T47D (cell line): ENCODE measurements at regions not wholly inside any gene's neighbourhood (a gene's known extent, or its start where the extent isn't known, plus 50 kb on each side); places are given as distances from the start of the nearest gene placed in this dataset.
A peak's percentile ranks its signal among the peaks of the same experiment; 100 is the strongest.
"Not testable (repeated sequence)": the region's sequence is repeated elsewhere in the genome, so short reads cannot be mapped to it uniquely, and the experiment has no call there.

ENCODE experiments used
- DNase-seq, 2 experiments: peaks; one replicate each; pipeline versions ENCODE4 v3.0.0 to v3.0.0-alpha.2; 2011 to 2012; ENCODE audit warnings: low read depth in 1 of 2, low spot score in 1 of 2
- JUND ChIP-seq: IDR thresholded peaks from 2 replicates; pipeline ENCODE4 v1.6.1; 2012; ENCODE audit warnings: low read depth
- in situ Hi-C: cut with HindIII; loops from 2 replicates; pipeline ENCODE4 v1.10.0; 2016; ENCODE audit warnings: low sequenced_read_pairs, low pct_unique_long_range_greater_than_20kb

DNA sequence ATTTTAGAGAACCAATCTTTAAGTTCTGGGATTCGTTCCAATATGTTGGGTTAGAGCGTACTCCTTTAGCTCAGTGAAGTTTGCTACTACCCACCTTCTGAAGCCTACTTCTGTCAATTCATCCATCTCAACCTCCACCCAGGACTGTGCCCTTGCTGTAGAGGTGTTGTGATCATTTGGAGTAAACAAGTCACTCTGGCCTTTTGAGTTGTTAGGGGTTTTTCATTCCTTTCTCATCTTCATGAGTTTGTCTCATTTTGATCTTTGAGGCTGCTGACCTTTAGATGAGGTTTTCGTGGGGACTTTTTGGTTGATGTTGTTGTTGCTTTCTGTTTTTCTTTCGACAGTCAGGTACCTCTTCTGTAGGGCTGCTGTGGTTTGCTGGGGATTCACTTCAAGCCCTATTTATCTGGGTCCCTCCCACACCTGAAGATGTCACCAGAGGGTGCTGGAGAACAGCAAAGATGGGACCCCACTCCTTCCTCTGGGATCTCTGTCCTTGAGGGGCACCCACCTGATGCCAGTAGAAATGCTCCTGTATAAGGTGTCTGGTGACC, 158.4 kb downstream of the ANKRD36B start:
- in situ Hi-C loops, DNase-seq: not testable (repeated sequence)

DNA sequence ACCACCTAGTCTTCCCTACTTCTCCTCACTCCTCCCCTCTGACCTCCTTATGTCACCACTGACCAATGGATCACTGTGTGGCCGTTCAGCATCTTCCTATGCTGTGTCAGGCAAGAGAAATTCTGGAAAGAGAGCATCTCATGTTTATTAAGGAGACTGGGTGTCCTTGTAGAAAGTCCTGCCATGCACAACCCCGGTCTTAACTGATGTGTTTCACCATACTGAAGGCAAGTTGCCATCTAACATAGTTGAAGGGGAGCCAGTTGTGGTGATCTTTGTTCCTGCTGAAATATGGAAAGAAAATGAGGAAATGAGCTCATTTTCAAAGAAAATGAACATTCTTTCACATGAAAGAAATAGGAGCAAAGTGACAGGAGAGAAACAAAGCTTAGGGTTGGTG, 167.3 kb downstream of the ANKRD36B start:
- DNase-seq, in situ Hi-C loops: not testable (repeated sequence)

DNA sequence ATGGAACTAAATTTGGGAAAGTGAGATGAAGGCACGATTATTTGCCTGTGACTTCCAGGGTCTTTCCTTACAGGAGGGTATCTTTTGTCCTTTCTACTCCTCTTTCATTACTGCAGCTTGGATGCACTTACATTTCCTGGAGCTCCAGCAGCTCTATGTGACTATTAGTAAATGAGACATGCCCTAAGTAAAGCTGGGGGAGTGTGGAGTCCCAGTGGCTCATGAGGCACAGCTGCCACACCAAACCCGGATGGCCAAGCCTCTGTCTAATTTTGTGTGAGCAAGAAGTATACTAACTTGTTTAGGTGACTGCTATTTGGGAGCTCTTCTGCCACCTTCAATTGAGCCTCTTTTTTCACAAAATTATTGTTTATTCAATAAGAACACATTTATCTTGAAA, 183.3 kb downstream of the ANKRD36B start:
- in situ Hi-C loops, DNase-seq: not testable (repeated sequence)

DNA sequence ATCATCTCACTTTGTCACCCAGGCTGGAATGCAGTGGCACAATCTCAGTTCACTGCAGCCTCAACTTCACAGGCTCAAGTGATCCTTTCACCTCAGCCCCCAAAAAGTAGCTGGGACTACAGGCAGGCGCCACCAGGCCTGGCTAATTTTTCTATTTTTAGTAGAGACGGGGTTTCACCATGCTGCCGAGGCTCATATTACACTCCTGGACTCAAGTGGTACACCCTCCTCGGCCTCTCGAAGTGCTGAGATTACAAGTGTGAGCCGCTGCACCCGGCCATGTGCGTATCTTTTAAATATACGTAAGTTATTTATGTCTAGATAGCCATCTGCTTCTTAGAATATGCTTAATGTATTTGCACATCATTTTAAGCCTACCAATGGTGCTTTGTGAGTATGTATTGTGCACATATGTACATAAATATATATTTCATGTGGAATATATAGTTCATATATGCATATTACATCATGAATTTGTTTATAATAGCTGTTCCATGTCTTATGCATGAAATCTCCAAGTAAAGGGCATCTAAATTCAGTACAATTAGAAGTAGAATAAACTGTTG, 184.4 kb downstream of the ANKRD36B start:
- DNase-seq, in situ Hi-C loops: not testable (repeated sequence)

DNA sequence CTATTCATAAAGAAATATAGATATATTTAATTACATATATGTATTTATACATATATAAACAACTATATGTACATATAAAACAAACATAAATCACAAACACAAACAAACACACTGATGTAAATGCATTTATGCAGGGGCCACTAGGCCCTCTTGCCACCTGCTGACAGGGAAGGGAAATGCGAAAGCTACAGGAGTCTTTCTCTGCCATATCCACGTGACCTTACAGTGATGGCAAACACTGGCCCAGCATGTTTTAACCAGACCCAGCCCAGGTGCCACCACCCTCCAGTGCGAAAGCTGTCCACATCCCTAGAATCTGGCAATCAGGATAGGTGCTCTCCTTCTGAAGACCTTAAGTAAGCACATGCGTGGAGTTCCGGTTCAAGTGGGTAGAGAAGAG, 187.0 kb downstream of the ANKRD36B start:
- in situ Hi-C loops, DNase-seq: not testable (repeated sequence)

DNA sequence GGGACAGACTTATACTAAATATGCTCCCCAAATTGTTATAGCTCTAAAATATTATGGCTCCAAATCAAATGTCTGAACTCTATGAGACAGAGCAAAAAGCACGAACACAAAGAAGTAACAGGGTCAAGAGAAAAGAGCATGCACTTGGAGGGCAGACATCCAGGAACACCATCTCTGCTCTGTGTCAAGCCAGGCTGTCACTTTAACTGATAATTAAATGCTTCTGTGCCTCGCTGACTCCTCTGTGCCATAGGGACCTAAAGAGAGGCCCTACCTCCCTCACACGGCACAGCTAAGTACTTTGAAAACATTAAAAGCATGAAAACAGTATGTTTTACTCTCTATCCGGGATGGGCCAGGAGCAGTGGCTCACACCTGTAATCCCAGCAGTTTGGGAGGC, 194.0 kb downstream of the ANKRD36B start:
- in situ Hi-C loops, DNase-seq: not testable (repeated sequence)

DNA sequence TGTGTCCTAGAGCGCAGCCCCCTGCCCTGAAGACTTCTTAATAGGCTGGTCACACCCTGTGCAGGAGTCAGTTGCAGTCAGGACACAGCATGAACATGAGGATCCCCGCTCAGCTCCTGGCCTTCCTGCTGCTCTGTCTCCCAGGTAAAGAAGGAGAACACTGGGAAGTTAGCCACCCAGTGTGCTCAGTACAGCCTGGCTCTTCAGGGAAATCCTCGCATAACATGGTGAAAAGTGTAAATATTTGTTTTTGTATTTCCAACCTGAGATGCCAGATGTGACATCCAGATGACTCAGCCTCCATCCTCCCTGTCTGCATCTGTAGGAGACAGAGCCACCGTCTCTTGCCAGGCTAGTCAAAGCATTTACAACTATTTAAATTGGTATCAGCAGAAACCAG, 203.9 kb downstream of the ANKRD36B start:
- in situ Hi-C loops, DNase-seq: not testable (repeated sequence)

DNA sequence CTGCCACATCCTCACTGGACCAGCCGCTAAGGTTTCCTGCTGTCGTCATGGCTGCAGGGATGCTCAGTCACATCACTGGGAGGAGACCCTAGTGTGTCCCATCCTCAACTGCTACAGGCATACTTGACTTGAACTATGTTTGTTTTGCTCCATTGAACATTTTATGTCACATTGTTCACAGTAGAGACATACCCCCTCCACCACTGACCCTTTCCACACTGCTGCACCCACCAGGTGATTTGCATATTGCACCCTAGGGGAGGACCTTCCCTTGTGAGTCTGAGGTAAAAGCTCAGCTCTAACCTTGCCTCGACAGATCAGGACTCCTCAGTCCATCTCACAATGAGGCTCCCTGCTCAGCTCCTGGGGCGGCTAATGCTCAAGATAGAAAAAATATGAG, 213.8 kb downstream of the ANKRD36B start:
- DNase-seq, in situ Hi-C loops: not testable (repeated sequence)

DNA sequence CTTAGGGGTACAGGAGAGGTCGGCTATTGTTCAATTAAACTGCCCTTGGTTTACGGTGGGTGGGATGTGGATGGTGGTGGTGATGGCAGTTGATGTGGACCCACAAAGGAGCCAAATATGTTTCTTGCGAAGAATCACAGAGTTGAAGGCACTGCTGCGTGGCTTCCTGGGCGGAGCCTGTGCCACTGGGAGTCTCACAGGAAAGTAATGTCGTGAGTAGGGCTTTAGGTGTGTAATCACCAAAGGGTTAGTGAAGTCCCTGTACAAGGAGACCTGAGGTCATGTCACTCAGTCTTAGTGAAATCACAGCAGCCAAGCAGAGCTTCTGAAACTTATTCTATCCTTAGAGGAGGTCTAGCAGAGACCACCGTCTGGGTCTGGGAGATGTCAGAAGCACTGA, 215.3 kb downstream of the ANKRD36B start:
- in situ Hi-C loops, DNase-seq: not testable (repeated sequence)

DNA sequence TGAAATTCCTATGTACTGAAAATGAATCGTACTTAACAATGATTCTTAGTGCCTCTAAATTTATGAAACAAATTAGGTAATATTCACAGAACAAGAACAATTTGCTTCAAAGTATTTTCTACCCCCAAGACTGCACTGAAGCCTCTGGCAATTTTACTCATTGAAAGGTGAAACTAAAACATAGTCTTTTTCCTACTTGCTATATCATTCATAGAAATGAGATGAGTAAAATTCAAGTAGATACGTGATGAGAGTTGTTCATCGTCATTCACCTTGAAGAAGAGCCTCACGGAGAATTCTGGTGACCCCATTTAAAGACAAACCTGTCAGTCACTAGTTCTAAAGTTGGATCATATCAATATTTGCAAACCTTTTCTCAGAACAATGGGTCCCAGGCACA, 226.5 kb downstream of the ANKRD36B start:
- in situ Hi-C loops, DNase-seq: not testable (repeated sequence)

DNA sequence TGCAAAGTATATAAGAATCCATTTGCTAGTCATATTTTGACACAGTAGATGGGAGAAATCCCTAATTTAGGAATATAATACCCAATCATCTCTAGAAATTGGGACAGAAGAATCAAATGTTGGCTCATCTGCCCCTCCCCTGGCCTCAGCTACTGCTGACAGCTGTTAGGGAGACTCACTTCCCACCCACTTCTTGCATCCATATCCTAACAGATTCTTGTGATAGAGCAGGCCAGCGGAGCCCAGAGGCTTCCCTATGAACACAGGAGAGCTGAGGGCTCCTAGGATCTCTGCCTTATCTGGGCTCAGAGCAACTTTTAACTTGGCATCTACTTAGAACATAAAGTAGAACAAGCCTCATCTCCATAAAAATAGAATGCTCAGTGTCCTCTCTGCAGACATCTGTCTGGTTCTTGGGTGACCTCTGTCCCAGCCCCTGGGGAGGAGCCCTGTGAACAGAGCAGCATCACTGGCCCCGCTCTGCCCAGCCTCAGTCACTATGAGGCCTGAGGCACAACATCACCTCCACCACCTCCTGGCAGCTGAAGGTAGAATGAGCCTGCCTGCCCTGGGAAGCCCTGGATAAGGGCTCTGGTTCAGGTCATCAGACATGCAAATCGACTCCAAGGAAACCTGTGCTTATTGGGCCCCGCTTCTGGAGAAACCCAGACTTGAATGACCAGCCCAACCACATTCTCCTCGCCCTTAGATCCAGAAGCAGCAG, 229.7 kb downstream of the ANKRD36B start:
- in situ Hi-C loops = no loop called here
- TF ChIP-seq JUND = no peak
- DNase-seq = peak in 1 of 2 experiments; percentile 86

DNA sequence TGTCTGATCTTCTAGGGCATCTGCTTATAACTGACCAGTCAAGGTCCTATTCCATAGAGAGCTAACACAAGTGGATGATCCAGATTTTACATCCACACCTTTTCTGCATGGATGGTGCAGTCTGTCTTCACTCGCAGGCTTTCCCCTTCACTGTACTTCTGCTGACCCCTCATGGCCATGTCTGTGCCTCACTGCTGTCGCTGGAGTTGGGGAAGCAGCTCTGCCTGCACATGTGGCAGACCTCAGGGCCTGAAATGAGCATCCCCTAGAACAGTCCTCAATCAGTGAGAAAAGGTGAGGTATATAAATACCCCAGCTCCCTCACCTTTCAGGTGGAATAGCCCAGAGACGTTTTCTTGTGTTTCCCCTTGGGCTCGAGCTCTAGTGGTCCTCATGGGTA, 233.8 kb downstream of the ANKRD36B start:
- in situ Hi-C loops = no loop called here
- peak in 1 of 2 experiments; percentile 53 for DNase-seq
- no peak for TF ChIP-seq JUND

DNA sequence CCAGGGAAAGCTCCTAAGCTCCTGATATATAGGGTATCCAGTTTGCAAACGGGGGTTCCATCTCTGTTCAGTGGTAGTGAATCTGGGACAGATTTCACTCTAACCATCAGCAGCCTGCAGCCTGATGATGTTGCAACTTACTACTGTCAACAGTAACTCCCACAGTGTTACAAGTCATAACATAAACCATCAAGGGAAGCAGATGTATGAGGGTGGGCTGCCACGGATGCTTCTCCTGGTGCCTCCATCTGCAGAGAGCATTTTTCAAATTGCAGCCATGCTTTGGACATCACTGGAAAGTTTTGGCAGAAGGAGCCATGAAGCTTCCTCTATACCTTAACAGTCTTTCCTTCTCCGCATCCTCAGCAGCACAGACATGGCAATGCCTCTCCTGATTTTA, 234.5 kb downstream of the ANKRD36B start:
- in situ Hi-C loops = no loop called here
- TF ChIP-seq JUND = no peak
- no peak for DNase-seq

DNA sequence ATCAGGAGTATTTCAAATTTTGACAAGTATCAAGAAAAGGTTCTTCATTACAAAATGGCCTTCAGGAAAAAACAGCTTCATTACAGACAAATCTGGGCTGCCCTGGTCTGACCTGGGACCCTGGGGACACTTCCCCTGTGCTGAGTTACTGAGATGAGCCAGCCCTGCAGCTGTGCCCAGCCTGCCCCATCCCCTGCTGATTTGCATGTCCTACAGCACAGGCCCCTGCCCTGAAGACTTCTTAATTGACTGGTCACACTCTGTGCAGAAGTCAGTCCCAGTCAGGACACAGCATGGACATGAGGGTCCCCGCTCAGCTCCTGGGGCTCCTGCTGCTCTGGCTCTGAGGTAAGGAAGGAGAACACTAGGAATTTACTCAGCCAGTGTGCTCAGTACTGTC, 235.1 kb downstream of the ANKRD36B start:
- DNase-seq = no peak
- in situ Hi-C loops = no loop called here
- no peak for TF ChIP-seq JUND
